Endothelial cell of umbilical vein (primary cell): ENCODE measurements at regions not wholly inside any gene's neighbourhood (a gene's known extent, or its start where the extent isn't known, plus 50 kb on each side); places are given as distances from the start of the nearest gene placed in this dataset.

Experiments
- BruUV-seq: library from RNA; stranded (reverse); fragments of 400-500 nt; replicated peaks from 2 replicates; lab custom pipeline; 2021; lab: Mats Ljungman, UMichigan
- CTCF ChIA-PET: fragments of 300-600, 350-600 bp; sonication (Branson Sonifier 250); formaldehyde crosslinking; loops from one replicate; lab custom pipeline; 2021; ENCODE audit warnings: antibody characterized with exemption, inconsistent platforms; lab: Charles Lee
- POLR2A ChIA-PET: fragments of 300-600, 350-600 bp; sonication (Branson Sonifier 250); formaldehyde crosslinking; loops from one replicate; lab custom pipeline; 2021; ENCODE audit warnings: antibody characterized with exemption, inconsistent platforms; lab: Charles Lee
- DNase-seq: peaks from one replicate; pipeline ENCODE4 v3.0.0-alpha.2; 2011; ENCODE audit warnings: low read depth, low spot score
- FAIRE-seq: peaks from 2 replicates; lab custom pipeline; 2011; peaks lifted over from hg19 to GRCh38; lab: Jason Lieb, UNC
- H2AFZ ChIP-seq: 2 replicates; pipeline ENCODE4 v1.6.0; 2012; ENCODE audit warnings: low read depth, low read length, control low read depth, inconsistent platforms
- H3K27ac ChIP-seq: 2 replicates; pipeline ENCODE4 v1.5.1; 2011; ENCODE audit warnings: low read depth, mild to moderate bottlenecking, control low read depth, low read length, moderate library complexity; ENCODE audit not compliant: insufficient read depth
- H3K27me3 ChIP-seq, 2 experiments: 2 replicates each; pipeline versions ENCODE4 v1.6.0 to v1.6.1; 2011; ENCODE audit warnings: low read length in 2 of 2, mixed read lengths in 1 of 2; ENCODE audit not compliant: control insufficient read depth in 2 of 2, insufficient read depth in 2 of 2
- H3K36me3 ChIP-seq, 2 experiments: 2 replicates in 1 of 2; 3 replicates in 1 of 2; pipeline ENCODE4 v1.5.1; 2011; ENCODE audit warnings: low read length in 2 of 2, mild to moderate bottlenecking in 1 of 2, moderate library complexity in 1 of 2; ENCODE audit not compliant: control insufficient read depth in 2 of 2, insufficient read depth in 2 of 2; ENCODE audit errors: extremely low read depth in 1 of 2
- H3K4me1 ChIP-seq: 3 replicates; pipeline ENCODE4 v1.5.1; 2011; ENCODE audit warnings: mild to moderate bottlenecking, low read length; ENCODE audit not compliant: control insufficient read depth, insufficient read depth; ENCODE audit errors: extremely low read depth
- H3K4me2 ChIP-seq: 2 replicates; pipeline ENCODE4 v1.6.1; 2011; ENCODE audit warnings: low read length, control low read depth, mixed read lengths; ENCODE audit not compliant: insufficient read depth
- H3K4me3 ChIP-seq, 3 experiments: fragments of 200-600 bp in 1 of 3; sonication (generic), shearing (Covaris generic) in 1 of 3; replicated peaks in 1 of 3; 2 replicates each; pipeline ENCODE4 v1.5.1; 2011 to 2016; ENCODE audit warnings: control low read depth in 3 of 3, low read length in 3 of 3, mild to moderate bottlenecking in 2 of 3, inconsistent platforms in 1 of 3, low read depth in 1 of 3, moderate library complexity in 1 of 3; ENCODE audit not compliant: insufficient read depth in 1 of 3
- H3K79me2 ChIP-seq: 2 replicates; pipeline ENCODE4 v1.6.0; 2012; ENCODE audit warnings: low read length, inconsistent platforms; ENCODE audit not compliant: control insufficient read depth, insufficient read depth
- H3K9ac ChIP-seq: replicated peaks from 2 replicates; pipeline ENCODE3; 2011; ENCODE audit warnings: low read length, control low read depth; ENCODE audit not compliant: insufficient read depth; ENCODE audit errors: extremely low read depth
- H3K9me1 ChIP-seq: replicated peaks from 3 replicates; pipeline ENCODE4 v1.6.0; 2011; ENCODE audit warnings: mild to moderate bottlenecking, low read length; ENCODE audit not compliant: control insufficient read depth, insufficient read depth; ENCODE audit errors: extremely low read depth
- H3K9me3 ChIP-seq: replicated peaks from 2 replicates; pipeline ENCODE4 v1.5.1; 2012; ENCODE audit warnings: low read length, inconsistent platforms; ENCODE audit not compliant: control insufficient read depth, insufficient read depth
- H4K20me1 ChIP-seq: replicated peaks from 2 replicates; pipeline ENCODE3; 2011; ENCODE audit warnings: mild to moderate bottlenecking, low read length; ENCODE audit not compliant: control insufficient read depth, insufficient read depth; ENCODE audit errors: extremely low read depth
- EZH2 ChIP-seq: IDR thresholded peaks from 2 replicates; pipeline ENCODE4 v1.6.1; 2012; ENCODE audit warnings: borderline replicate concordance, low read depth, mild to moderate bottlenecking, moderate library complexity, low read length, inconsistent platforms; ENCODE audit not compliant: severe bottlenecking
- FOS ChIP-seq: IDR thresholded peaks from 2 replicates; pipeline ENCODE4 v1.6.1; 2011; ENCODE audit warnings: mild to moderate bottlenecking, low read length, moderate library complexity, borderline replicate concordance; ENCODE audit not compliant: insufficient read depth
- GATA2 ChIP-seq: IDR thresholded peaks from 2 replicates; pipeline ENCODE4 v1.7.0; 2011; ENCODE audit warnings: low read depth, mild to moderate bottlenecking, moderate library complexity, mixed read lengths, low read length; ENCODE audit not compliant: insufficient read length, insufficient read depth
- JUN ChIP-seq: IDR thresholded peaks from 2 replicates; pipeline ENCODE4 v1.6.1; 2011; ENCODE audit warnings: borderline replicate concordance, low read depth; ENCODE audit not compliant: insufficient read length, insufficient read depth
- MYC ChIP-seq: IDR thresholded peaks from one replicate; pipeline ENCODE4 v1.6.1; 2011; ENCODE audit warnings: mild to moderate bottlenecking, low read depth, low read length
- POLR2A ChIP-seq: IDR thresholded peaks from 2 replicates; pipeline ENCODE4 v1.6.1; 2012; ENCODE audit warnings: low read depth, mild to moderate bottlenecking, control low read depth, low read length
- POLR2AphosphoS5 ChIP-seq: IDR thresholded peaks from 2 replicates; pipeline ENCODE4 v1.6.1; 2012; ENCODE audit warnings: low read depth, mild to moderate bottlenecking, control low read depth, low read length, moderate library complexity; ENCODE audit not compliant: insufficient read depth
- dilution Hi-C: fragments of 300-500 bp; cut with MboI; formaldehyde crosslinking; loops from one replicate; pipeline ENCODE4 v1.15.0; 2019; ENCODE audit warnings: low sequenced_read_pairs; ENCODE audit not compliant: extremely low pct_ligation_motif_present
- intact Hi-C: fragments of 100-400 bp; cut with micrococcal nuclease; formaldehyde crosslinking; loops from one replicate; pipeline ENCODE4 v1.10.0; 2022
- TF ChIP-seq, protein P1 (sequence below), 2 donors: IDR thresholded peaks; 1 replicate in 1 of 2; 2 replicates in 1 of 2; pipeline ENCODE4 v1.5.1; 2011; ENCODE audit warnings: low read length in 2 of 2, mild to moderate bottlenecking in 2 of 2, moderate library complexity in 2 of 2, control low read depth in 1 of 2, inconsistent platforms in 1 of 2, low read depth in 1 of 2; ENCODE audit not compliant: insufficient read depth in 1 of 2; ENCODE audit errors: extremely low read depth in 1 of 2
- TF ChIP-seq, protein P2 (sequence below): IDR thresholded peaks from 2 replicates; pipeline ENCODE4 v1.6.1; 2011; ENCODE audit not compliant: insufficient read depth, insufficient read length

DNA sequence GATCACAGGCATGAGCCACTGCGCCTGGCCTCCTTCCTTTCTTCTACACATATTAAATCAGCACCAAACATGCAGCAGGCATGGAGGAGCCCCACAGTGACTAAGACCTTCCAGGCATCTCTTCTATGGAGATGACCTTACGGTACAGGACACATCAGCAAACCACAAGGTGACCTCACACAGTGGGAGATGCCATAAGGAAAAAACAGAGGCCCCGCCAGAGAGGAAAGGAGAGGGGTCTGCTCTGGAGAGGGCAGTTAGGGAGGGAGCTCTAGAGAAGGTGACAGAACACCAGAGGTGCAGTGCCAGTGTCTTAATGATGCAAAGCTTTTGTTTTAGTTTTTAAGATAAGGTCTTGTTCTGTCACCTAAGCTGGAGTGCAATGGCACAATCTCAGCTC lies 81.1 kb upstream of the ESRRB start:
- BruUV-seq = no TSS peak
- Histone ChIP-seq H4K20me1 (no peaks in the 10 kb centered on the region), H3K4me2 (no peak overlapping the region), H3K27ac (no peak overlapping the region), H2AFZ (no peak overlapping the region), H3K36me3 (no peaks in the 10 kb centered on the region), H3K9me3 (no peaks in the 10 kb centered on the region), H3K27me3 (peaks cover 0 to 2% of the 10 kb centered on the region in 2 experiments), H3K9me1 (no peaks in the 10 kb centered on the region), H3K4me1 (no peaks in the 10 kb centered on the region), H3K79me2 (no peaks in the 10 kb centered on the region), H3K4me3 (no peak overlapping the region), H3K9ac (no peak overlapping the region)
- DNase-seq (no peak), FAIRE-seq (no peak)
- CTCF ChIA-PET = interaction anchor here (0.9 to 1.6 kb wide), 4 partner anchors 21 to 244 kb away, joined by 3 to 4 read pairs (median 3); no protein-coding TSS in a partner anchor
- TF ChIP-seq, protein P1, sequence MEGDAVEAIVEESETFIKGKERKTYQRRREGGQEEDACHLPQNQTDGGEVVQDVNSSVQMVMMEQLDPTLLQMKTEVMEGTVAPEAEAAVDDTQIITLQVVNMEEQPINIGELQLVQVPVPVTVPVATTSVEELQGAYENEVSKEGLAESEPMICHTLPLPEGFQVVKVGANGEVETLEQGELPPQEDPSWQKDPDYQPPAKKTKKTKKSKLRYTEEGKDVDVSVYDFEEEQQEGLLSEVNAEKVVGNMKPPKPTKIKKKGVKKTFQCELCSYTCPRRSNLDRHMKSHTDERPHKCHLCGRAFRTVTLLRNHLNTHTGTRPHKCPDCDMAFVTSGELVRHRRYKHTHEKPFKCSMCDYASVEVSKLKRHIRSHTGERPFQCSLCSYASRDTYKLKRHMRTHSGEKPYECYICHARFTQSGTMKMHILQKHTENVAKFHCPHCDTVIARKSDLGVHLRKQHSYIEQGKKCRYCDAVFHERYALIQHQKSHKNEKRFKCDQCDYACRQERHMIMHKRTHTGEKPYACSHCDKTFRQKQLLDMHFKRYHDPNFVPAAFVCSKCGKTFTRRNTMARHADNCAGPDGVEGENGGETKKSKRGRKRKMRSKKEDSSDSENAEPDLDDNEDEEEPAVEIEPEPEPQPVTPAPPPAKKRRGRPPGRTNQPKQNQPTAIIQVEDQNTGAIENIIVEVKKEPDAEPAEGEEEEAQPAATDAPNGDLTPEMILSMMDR (IDR thresholded peaks at IDR 0.05; ENCODE audit: extremely low read depth in 1 of 2, insufficient read depth in 1 of 2, low read depth in 1 of 2, low read length in 2 of 2) = no peak
- no peak for TF ChIP-seq POLR2A
- TF ChIP-seq FOS = no peak
- no peak for TF ChIP-seq GATA2
- TF ChIP-seq MYC = no peak
- no peak for TF ChIP-seq JUN
- no peak for TF ChIP-seq EZH2
- no peak for TF ChIP-seq POLR2AphosphoS5
- TF ChIP-seq, protein P2, sequence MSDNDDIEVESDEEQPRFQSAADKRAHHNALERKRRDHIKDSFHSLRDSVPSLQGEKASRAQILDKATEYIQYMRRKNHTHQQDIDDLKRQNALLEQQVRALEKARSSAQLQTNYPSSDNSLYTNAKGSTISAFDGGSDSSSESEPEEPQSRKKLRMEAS = no peak
- dilution Hi-C loops (no loop called here), intact Hi-C loops (no loop called here)
- POLR2A ChIA-PET = no interaction called here
